SK-N-MC (cell line): ENCODE measurements at regions not wholly inside any gene's neighbourhood (a gene's known extent, or its start where the extent isn't known, plus 50 kb on each side); places are given as distances from the start of the nearest gene placed in this dataset.

ENCODE experiments used
- EZH2 ChIP-seq: fragments of 200-600 bp; sonication (generic); IDR thresholded peaks from one replicate; pipeline ENCODE4 v1.6.1; 2017; ENCODE audit warnings: antibody characterized with exemption
- POLR2AphosphoS5 ChIP-seq: IDR thresholded peaks from 2 replicates; pipeline ENCODE4 v1.6.1; 2012; ENCODE audit warnings: mild to moderate bottlenecking, low read depth, low read length, borderline replicate concordance

DNA sequence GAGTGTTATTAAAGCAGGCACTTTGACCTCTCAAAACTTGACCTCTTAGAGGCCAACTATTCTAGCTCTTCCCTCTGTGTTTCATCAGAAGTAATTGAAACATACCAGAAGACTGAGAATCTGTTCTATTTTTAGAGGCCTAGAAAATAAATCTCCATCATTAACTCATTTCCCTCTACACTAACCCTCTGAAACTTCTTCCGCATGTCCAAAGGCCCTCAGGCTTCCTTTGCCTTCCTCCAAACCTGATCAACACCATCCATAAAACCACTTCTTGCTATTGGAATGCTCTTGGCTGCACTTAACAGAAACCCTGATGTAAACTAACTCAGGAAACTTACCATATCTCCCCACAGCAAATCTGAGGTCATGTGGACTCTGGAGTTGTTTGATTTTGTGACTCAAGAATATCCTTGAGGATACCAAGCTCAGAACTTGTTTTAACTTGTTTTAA lies 196.4 kb downstream of the RPAP3 start:
- TF ChIP-seq POLR2AphosphoS5 (no peak), EZH2 (no peak)
